H1 (cell line): ENCODE measurements at regions not wholly inside any gene's neighbourhood (a gene's known extent, or its start where the extent isn't known, plus 50 kb on each side); places are given as distances from the start of the nearest gene placed in this dataset.
A peak's percentile ranks its signal among the peaks of the same experiment; 100 is the strongest.

Experiments used
- CTCF ChIA-PET: fragments of 300-600 bp; sonication (Branson Sonifier 250); formaldehyde crosslinking; loops from one replicate; lab custom pipeline; 2021; ENCODE audit not compliant: partially characterized antibody; lab: Charles Lee
- POLR2A ChIA-PET: fragments of 300-600 bp; sonication (Branson Sonifier 250); formaldehyde crosslinking; loops from one replicate; lab custom pipeline; 2021; ENCODE audit warnings: inconsistent platforms; ENCODE audit not compliant: partially characterized antibody; lab: Charles Lee
- DNase-seq, 2 experiments: peaks; one replicate each; pipeline versions ENCODE4 v3.0.0 to v3.0.0-alpha.2; 2010 to 2022; ENCODE audit warnings: low spot score in 2 of 2, low read depth in 1 of 2, mixed read lengths in 1 of 2
- FAIRE-seq: peaks from 2 replicates; lab custom pipeline; 2011; peaks lifted over from hg19 to GRCh38; lab: Jason Lieb, UNC
- H2AFZ ChIP-seq: 2 replicates; pipeline ENCODE4 v1.8.1; 2012; ENCODE audit warnings: low read length, inconsistent platforms
- H2AK5ac ChIP-seq: 2 replicates; pipeline ENCODE4 v1.6.1; 2013; ENCODE audit warnings: low read depth, low read length
- H2BK120ac ChIP-seq: replicated peaks from 2 replicates; pipeline ENCODE3; 2013; ENCODE audit warnings: low read depth, low read length, inconsistent platforms
- H2BK12ac ChIP-seq: 2 replicates; pipeline ENCODE4 v1.6.1; 2013; ENCODE audit warnings: low read depth, low read length
- H2BK15ac ChIP-seq: 2 replicates; pipeline ENCODE4 v1.6.1; 2013; ENCODE audit warnings: low read length
- H2BK20ac ChIP-seq: 2 replicates; pipeline ENCODE4 v1.6.1; 2013; ENCODE audit warnings: low read length
- H2BK5ac ChIP-seq: 2 replicates; pipeline ENCODE4 v1.6.1; 2013; ENCODE audit warnings: low read depth, low read length
- H3K14ac ChIP-seq: 2 replicates; pipeline ENCODE4 v1.6.1; 2013; ENCODE audit warnings: inconsistent platforms; ENCODE audit not compliant: insufficient read length
- H3K18ac ChIP-seq: 2 replicates; pipeline ENCODE4 v1.6.1; 2013; ENCODE audit warnings: low read length; ENCODE audit errors: extremely low read depth
- H3K23ac ChIP-seq: 2 replicates; pipeline ENCODE4 v1.6.1; 2013; ENCODE audit warnings: inconsistent platforms; ENCODE audit not compliant: insufficient read length
- H3K23me2 ChIP-seq: 2 replicates; pipeline ENCODE4 v1.6.1; 2013; ENCODE audit warnings: low read depth, low read length
- H3K27ac ChIP-seq: 2 replicates; pipeline ENCODE4 v1.6.1; 2011; ENCODE audit warnings: low read depth, low read length, inconsistent platforms
- H3K27me3 ChIP-seq, 4 experiments: replicated peaks in 1 of 4; 1 replicate in 1 of 4; 2 replicates in 3 of 4; pipeline versions ENCODE4 v1.6.1 to v1.8.1; 2011 to 2013; ENCODE audit warnings: low read length in 3 of 4, mild to moderate bottlenecking in 3 of 4, inconsistent platforms in 2 of 4, mixed read lengths in 2 of 4, moderate library complexity in 1 of 4; ENCODE audit not compliant: control insufficient read depth in 3 of 4, insufficient read depth in 3 of 4; ENCODE audit errors: extremely low read depth in 1 of 4
- H3K36me3 ChIP-seq, 4 experiments: 2 replicates each; pipeline versions ENCODE4 v1.6.1 to v1.8.1; 2011 to 2013; ENCODE audit warnings: mild to moderate bottlenecking in 4 of 4, low read length in 3 of 4, moderate library complexity in 2 of 4, control low read depth in 1 of 4, inconsistent platforms in 1 of 4; ENCODE audit not compliant: insufficient read depth in 4 of 4, control insufficient read depth in 2 of 4
- H3K4ac ChIP-seq: replicated peaks from 2 replicates; pipeline ENCODE3; 2013; ENCODE audit warnings: low read length, low read depth, mixed read lengths, inconsistent platforms; ENCODE audit not compliant: insufficient read length
- H3K4me1 ChIP-seq, 4 experiments: replicated peaks in 1 of 4; 1 replicate in 1 of 4; 2 replicates in 3 of 4; pipeline versions ENCODE4 v1.6.1 to v1.8.1; 2011 to 2013; ENCODE audit warnings: low read length in 3 of 4, inconsistent platforms in 2 of 4, mixed read lengths in 1 of 4; ENCODE audit not compliant: insufficient read depth in 4 of 4, control insufficient read depth in 3 of 4
- H3K4me2 ChIP-seq, 2 experiments: 2 replicates each; pipeline versions ENCODE4 v1.6.1 to v1.8.1; 2011 to 2013; ENCODE audit warnings: low read depth in 2 of 2, low read length in 2 of 2, control low read depth in 1 of 2, inconsistent platforms in 1 of 2, mild to moderate bottlenecking in 1 of 2; ENCODE audit not compliant: insufficient read depth in 1 of 2
- H3K4me3 ChIP-seq, 4 experiments: fragments of 200-600, 300-600 bp in 1 of 4; sonication (generic), shearing (Covaris generic), sonication (Bioruptor Twin) in 1 of 4; 2 replicates each; pipeline versions ENCODE4 v1.5.1 to v1.8.1; 2011 to 2016; ENCODE audit warnings: low read length in 4 of 4, low read depth in 3 of 4, control low read depth in 2 of 4, inconsistent platforms in 2 of 4, mild to moderate bottlenecking in 2 of 4, mixed read lengths in 1 of 4, moderate library complexity in 1 of 4; ENCODE audit not compliant: insufficient read depth in 2 of 4; ENCODE audit errors: extremely low read depth in 1 of 4
- H3K56ac ChIP-seq: replicated peaks from 2 replicates; pipeline ENCODE3; 2013; ENCODE audit warnings: low read depth, mild to moderate bottlenecking, mixed read lengths, low read length, inconsistent platforms; ENCODE audit not compliant: insufficient read length
- H3K79me1 ChIP-seq: 2 replicates; pipeline ENCODE4 v1.6.1; 2013; ENCODE audit warnings: low read depth, low read length, control low read depth
- H3K79me2 ChIP-seq, 2 experiments: 2 replicates each; pipeline versions ENCODE4 v1.6.1 to v1.8.1; 2012 to 2013; ENCODE audit warnings: low read length in 2 of 2, mild to moderate bottlenecking in 2 of 2, inconsistent platforms in 1 of 2; ENCODE audit not compliant: insufficient read depth in 2 of 2, control insufficient read depth in 1 of 2
- H3K9ac ChIP-seq, 4 experiments: replicated peaks in 1 of 4; 1 replicate in 1 of 4; 2 replicates in 3 of 4; pipeline versions ENCODE4 v1.6.1 to v1.8.1; 2011 to 2013; ENCODE audit warnings: low read depth in 3 of 4, low read length in 3 of 4, control low read depth in 2 of 4, mild to moderate bottlenecking in 2 of 4, moderate library complexity in 2 of 4, inconsistent platforms in 1 of 4; ENCODE audit errors: extremely low read depth in 1 of 4
- H3K9me3 ChIP-seq, 2 experiments: 2 replicates each; pipeline versions ENCODE4 v1.6.1 to v1.8.1; 2012 to 2013; ENCODE audit warnings: mild to moderate bottlenecking in 2 of 2, moderate library complexity in 2 of 2, control low read depth in 1 of 2, inconsistent platforms in 1 of 2, low read depth in 1 of 2, low read length in 1 of 2, mixed read lengths in 1 of 2; ENCODE audit not compliant: insufficient read depth in 2 of 2
- H4K20me1 ChIP-seq, 2 experiments: replicated peaks in 1 of 2; 2 replicates each; pipeline versions ENCODE3 to v1.8.1; 2011 to 2013; ENCODE audit warnings: inconsistent platforms in 2 of 2, low read length in 2 of 2, mild to moderate bottlenecking in 1 of 2; ENCODE audit not compliant: insufficient read depth in 2 of 2, control insufficient read depth in 1 of 2
- H4K5ac ChIP-seq: 2 replicates; pipeline ENCODE4 v1.6.1; 2013; ENCODE audit warnings: low read length, low read depth, mixed read lengths, inconsistent platforms; ENCODE audit not compliant: insufficient read length
- H4K8ac ChIP-seq: 2 replicates; pipeline ENCODE4 v1.8.0; 2013; ENCODE audit warnings: mild to moderate bottlenecking, moderate library complexity, low read length, inconsistent platforms; ENCODE audit not compliant: insufficient read depth; ENCODE audit errors: extremely low read depth
- H4K91ac ChIP-seq: replicated peaks from 2 replicates; pipeline ENCODE3; 2013; ENCODE audit warnings: low read length, mixed read lengths, inconsistent platforms; ENCODE audit not compliant: insufficient read length
- CTBP2 ChIP-seq: IDR thresholded peaks from 2 replicates; pipeline ENCODE4 v1.7.0; 2011; ENCODE audit warnings: borderline replicate concordance, mild to moderate bottlenecking, moderate library complexity, mixed read lengths, low read length; ENCODE audit not compliant: insufficient read depth, insufficient read length
- EP300 ChIP-seq, 2 experiments: IDR thresholded peaks; 1 replicate in 1 of 2; 2 replicates in 1 of 2; pipeline ENCODE4 v1.6.1; 2011 to 2012; ENCODE audit warnings: low read depth in 2 of 2, low read length in 2 of 2, mild to moderate bottlenecking in 2 of 2, borderline replicate concordance in 1 of 2, inconsistent platforms in 1 of 2, moderate library complexity in 1 of 2
- EZH2 ChIP-seq: fragments of 200-600 bp; sonication (generic); IDR thresholded peaks from 2 replicates; pipeline ENCODE4 v1.7.1; 2012; ENCODE audit warnings: low read depth, mild to moderate bottlenecking, moderate library complexity, low read length, inconsistent platforms; ENCODE audit not compliant: severe bottlenecking
- GTF2F1 ChIP-seq: IDR thresholded peaks from 2 replicates; pipeline ENCODE4 v1.6.1; 2012; ENCODE audit warnings: low read depth, low read length, improper control_type of control experiment, borderline replicate concordance
- HDAC2 ChIP-seq, 2 experiments: fragments of 300-600 bp in 1 of 2; sonication (generic) in 1 of 2; IDR thresholded peaks; 2 replicates each; pipeline ENCODE4 v1.6.1; 2011 to 2012; ENCODE audit warnings: low read depth in 2 of 2, low read length in 2 of 2, mild to moderate bottlenecking in 2 of 2, moderate library complexity in 2 of 2, borderline replicate concordance in 1 of 2, inconsistent platforms in 1 of 2
- NANOG ChIP-seq: IDR thresholded peaks from 2 replicates; pipeline ENCODE4 v1.6.1; 2011; ENCODE audit warnings: low read length, low read depth, mild to moderate bottlenecking, inconsistent platforms; ENCODE audit not compliant: insufficient read depth, poor library complexity, severe bottlenecking
- RFX5 ChIP-seq: IDR thresholded peaks from 2 replicates; pipeline ENCODE4 v1.6.1; 2011; ENCODE audit warnings: low read depth, low read length, improper control_type of control experiment, borderline replicate concordance
- SP2 ChIP-seq: IDR thresholded peaks from 2 replicates; pipeline ENCODE4 v1.6.1; 2012; ENCODE audit warnings: mild to moderate bottlenecking, low read length, inconsistent platforms
- SUZ12 ChIP-seq: fragments of 200-600 bp; sonication (generic); IDR thresholded peaks from 2 replicates; pipeline ENCODE4 v1.6.1; 2012; ENCODE audit warnings: mild to moderate bottlenecking, inconsistent platforms, low read length, moderate library complexity, mixed read lengths
- WGBS, 2 experiments: shearing (Covaris generic) in 1 of 2; methylation state at CpG; one replicate each; pipeline versions ENCODE4 v1.1.6 to v1.1.7; 2013 to 2015; ENCODE audit warnings: low lambda C conversion rate in 2 of 2, mixed read lengths in 2 of 2, inconsistent platforms in 1 of 2, low coverage in 1 of 2, missing lambda C conversion rate in 1 of 2; ENCODE audit not compliant: insufficient replicate concordance in 2 of 2, insufficient coverage in 1 of 2, insufficient read length in 1 of 2; ENCODE audit errors: extremely low coverage in 1 of 2, missing lambda C conversion rate in 1 of 2; 5-methylcytosine and 5-hydroxymethylcytosine counted together

DNA sequence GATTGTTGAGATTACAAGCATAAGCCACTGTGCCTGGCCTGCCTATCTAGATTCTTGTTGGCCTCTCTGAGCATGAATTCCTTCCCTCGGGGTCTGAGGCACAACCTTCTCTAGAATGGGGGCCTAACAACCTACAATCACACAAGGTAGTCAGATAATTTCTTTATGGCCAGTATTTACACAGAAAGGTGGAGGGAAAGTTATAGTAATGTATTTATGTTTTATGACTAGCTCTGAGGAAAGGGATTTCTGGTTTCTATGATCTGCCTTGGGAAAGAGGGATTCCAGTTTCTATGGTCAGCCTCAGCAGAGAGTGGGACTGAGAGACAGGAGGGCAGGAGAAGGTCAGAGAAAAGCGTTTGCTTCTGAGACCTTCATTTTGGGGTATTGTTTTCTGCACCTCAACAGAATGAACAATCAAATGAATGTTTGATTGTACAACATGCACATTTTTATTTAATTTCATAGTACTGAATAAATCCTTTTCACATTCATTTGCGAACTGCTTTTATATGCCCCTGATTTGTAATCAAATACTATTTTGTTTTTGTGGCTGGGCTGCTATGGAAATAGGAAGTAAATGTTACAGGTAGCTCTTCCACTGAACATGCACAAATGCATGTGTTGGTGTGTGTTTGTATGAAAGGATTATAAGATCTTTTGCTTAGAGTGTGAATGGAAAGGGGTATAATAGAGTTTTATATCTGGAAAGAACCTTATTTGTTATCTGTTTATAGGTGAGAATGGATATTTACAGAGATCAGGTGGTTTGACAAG, 499.7 kb upstream of the RGS6 start:
- FAIRE-seq (no peak), DNase-seq (no peak)
- Histone ChIP-seq H3K36me3 (no peaks in the 10 kb centered on the region), H2BK20ac (no peak overlapping the region), H3K23ac (no peak overlapping the region), H3K23me2 (no peaks in the 10 kb centered on the region; the same call in 1 of the 2 replicates), H3K79me1 (no peaks in the 10 kb centered on the region; the same call in 1 of the 2 replicates), H4K20me1 (no peaks in the 10 kb centered on the region), H4K91ac (no peak overlapping the region), H2AK5ac (no peak overlapping the region), H3K56ac (no peak overlapping the region), H3K27ac (no peak overlapping the region), H3K4me1 (peaks cover 0 to 13% (median 5%) of the 10 kb centered on the region in 4 experiments; a peak in 5 of 7 replicates), H4K8ac (no peak overlapping the region), H2BK15ac (no peak overlapping the region), H3K9ac (no peak overlapping the region), H2AFZ (no peak overlapping the region), H3K9me3 (no peaks in the 10 kb centered on the region), H3K27me3 (no peaks in the 10 kb centered on the region), H3K4ac (no peak overlapping the region), H2BK12ac (0 out of 2 replicates have a peak overlapping the region, but pooled peaks have one; percentile 17), H3K4me2 (no peak overlapping the region), H3K79me2 (peaks cover 0 to 70% of the 10 kb centered on the region in 2 experiments; a peak in 2 of 4 replicates), H3K14ac (no peak overlapping the region), H2BK120ac (no peak overlapping the region), H2BK5ac (no peak overlapping the region), H4K5ac (no peak overlapping the region), H3K4me3 (no peak overlapping the region), H3K18ac (no peak overlapping the region)
- WGBS, 2 experiments = 88% methylated on average over 3 of the region's 3 CpGs; no CpG with 5 or more reads in 1 of the 2 experiments
- POLR2A ChIA-PET = no interaction called here
- TF ChIP-seq NANOG (no peak), EP300 (IDR thresholded peaks at IDR 0.05; ENCODE audit: borderline replicate concordance in 1 of 2, low read depth in 2 of 2, low read length in 2 of 2) (no peak), SP2 (no peak), HDAC2 (IDR thresholded peaks at IDR 0.05; ENCODE audit: borderline replicate concordance in 1 of 2, low read depth in 2 of 2, low read length in 2 of 2) (no peak), GTF2F1 (no peak), EZH2 (no peak), RFX5 (no peak), CTBP2 (no peak), SUZ12 (no peak)
- CTCF ChIA-PET = interaction anchor here (1.0 kb wide), 1 partner anchor 66 kb away, joined by 3 read pairs; no protein-coding TSS in a partner anchor
